HepG2 (cell line): ENCODE measurements at regions not wholly inside any gene's neighbourhood (a gene's known extent, or its start where the extent isn't known, plus 50 kb on each side); places are given as distances from the start of the nearest gene placed in this dataset.

ENCODE experiments used
- ARHGAP35 ChIP-seq: sonication (generic); formaldehyde crosslinking; IDR thresholded peaks from 2 replicates; pipeline ENCODE4 v1.9.0; 2022; ENCODE audit warnings: mild to moderate bottlenecking, inconsistent platforms, moderate library complexity, missing genetic modification reagents, borderline replicate concordance
- BHLHE40 ChIP-seq: IDR thresholded peaks from 2 replicates; pipeline ENCODE4 v1.6.1; 2011; ENCODE audit warnings: low read length, improper control_type of control experiment
- GABPB1 ChIP-seq: IDR thresholded peaks from 2 replicates; pipeline ENCODE4 v1.6.1; 2016; ENCODE audit warnings: mild to moderate bottlenecking, missing genetic modification reagents, moderate library complexity, missing compliant biosample characterization
- HMGA1 ChIP-seq: sonication (generic); formaldehyde crosslinking; conservative IDR thresholded peaks from 2 replicates; pipeline ENCODE4 v1.4.0; 2020; ENCODE audit warnings: missing genetic modification reagents
- KLF13 ChIP-seq: sonication (generic); formaldehyde crosslinking; IDR thresholded peaks from 2 replicates; pipeline ENCODE4 v1.4.0; 2020; ENCODE audit warnings: mild to moderate bottlenecking, missing genetic modification reagents
- SP2 ChIP-seq: sonication (generic); formaldehyde crosslinking; IDR thresholded peaks from 2 replicates; pipeline ENCODE4 v1.5.1; 2020; ENCODE audit warnings: mild to moderate bottlenecking, missing genetic modification reagents
- ZFYVE20 ChIP-seq: sonication (generic); formaldehyde crosslinking; IDR thresholded peaks from 2 replicates; pipeline ENCODE4 v1.8.0; 2023; ENCODE audit warnings: low read depth, mild to moderate bottlenecking, moderate library complexity, missing genetic modification reagents, borderline replicate concordance
- ZNF235 ChIP-seq: sonication (generic); formaldehyde crosslinking; IDR thresholded peaks from 2 replicates; pipeline ENCODE4 v1.8.1; 2023; ENCODE audit warnings: mild to moderate bottlenecking, missing genetic modification reagents, borderline replicate concordance
- ZNF446 ChIP-seq: sonication (generic); formaldehyde crosslinking; IDR thresholded peaks from 2 replicates; pipeline ENCODE4 v1.5.0; 2020; ENCODE audit warnings: mild to moderate bottlenecking, missing genetic modification reagents
- ZNF672 ChIP-seq: sonication (generic); formaldehyde crosslinking; IDR thresholded peaks from 2 replicates; pipeline ENCODE4 v1.8.1; 2022; ENCODE audit warnings: missing genetic modification reagents
- ZSCAN22 ChIP-seq: sonication (generic); formaldehyde crosslinking; IDR thresholded peaks from 2 replicates; pipeline ENCODE4 v1.4.0; 2020; ENCODE audit warnings: mild to moderate bottlenecking, missing genetic modification reagents
- TF ChIP-seq, protein P1 (sequence below): IDR thresholded peaks from 2 replicates; pipeline ENCODE4 v1.6.1; 2012; ENCODE audit warnings: inconsistent platforms
- TF ChIP-seq, protein P2 (sequence below): IDR thresholded peaks from 2 replicates; pipeline ENCODE4 v1.6.1; 2016; ENCODE audit warnings: mild to moderate bottlenecking
- TF ChIP-seq, protein P3 (sequence below): sonication (generic); formaldehyde crosslinking; IDR thresholded peaks from 2 replicates; pipeline ENCODE4 v1.4.0; 2020; ENCODE audit warnings: missing genetic modification reagents, borderline replicate concordance
- TF ChIP-seq, protein P4 (sequence below): sonication (generic); formaldehyde crosslinking; IDR thresholded peaks from 2 replicates; pipeline ENCODE4 v1.5.1; 2020; ENCODE audit warnings: missing genetic modification reagents, mild to moderate bottlenecking, borderline replicate concordance

DNA sequence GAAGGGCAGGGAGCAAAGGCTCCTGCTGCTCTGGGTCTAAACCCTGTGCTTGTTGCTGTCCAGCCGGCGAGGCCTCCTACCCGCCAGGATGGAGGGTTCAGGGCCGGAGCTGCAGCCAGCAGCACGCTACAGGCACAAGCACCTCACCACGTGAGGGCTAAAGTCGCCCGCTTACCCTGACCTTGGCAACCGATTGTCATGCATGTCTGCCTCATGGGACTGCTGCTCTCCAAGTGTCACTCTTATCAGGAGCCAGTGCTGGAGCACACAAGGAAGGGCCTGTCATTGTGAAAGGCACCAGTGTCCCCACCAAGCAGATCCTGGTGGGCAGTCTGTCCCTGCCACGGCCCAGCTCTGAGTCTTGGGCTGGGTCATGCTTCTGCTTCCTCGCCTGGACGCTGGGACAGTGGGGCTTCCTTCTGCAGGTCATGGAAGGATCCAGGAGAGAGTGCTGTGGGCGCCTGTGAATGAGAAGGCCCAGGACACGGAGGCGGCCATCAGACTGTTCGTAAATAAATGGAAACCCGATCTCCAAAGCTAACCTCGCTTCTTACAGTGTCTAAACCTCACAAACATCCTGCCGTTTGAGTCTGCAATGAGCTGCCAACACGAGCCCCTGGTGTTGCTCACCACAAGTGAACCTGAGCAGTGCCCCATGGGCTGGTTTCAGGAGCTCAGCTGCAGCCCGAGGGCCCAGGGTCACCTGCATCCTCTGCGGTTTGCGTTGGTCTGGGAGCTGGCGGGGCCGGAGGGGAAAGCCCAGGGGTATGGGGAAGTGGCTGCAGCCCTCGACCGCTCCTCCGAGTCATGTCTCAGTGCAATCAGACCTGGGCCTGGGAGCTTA is 58.2 kb upstream of the RXRA start (continued):
- TF ChIP-seq SP2 (CRISPR knock-in tag) (no peak), ARHGAP35 (CRISPR knock-in tag) (no peak), GABPB1 (CRISPR knock-in tag) (no peak; the same call in 1 of the 2 replicates), BHLHE40 (peak; percentile 48; the same call in 1 of the 2 replicates), ZNF235 (0 out of 2 replicates have a peak, but pooled peaks have one; percentile 18), ZNF672 (CRISPR knock-in tag) (no peak), ZNF446 (peak; percentile 44; the same call in 1 of the 2 replicates), ZFYVE20 (peak; percentile 34; the same call in 1 of the 2 replicates), HMGA1 (CRISPR knock-in tag) (no peak), KLF13 (CRISPR knock-in tag) (no peak), ZSCAN22 (CRISPR knock-in tag) (0 out of 2 replicates have a peak, but pooled peaks have one; percentile 35)
- TF ChIP-seq, protein P1, sequence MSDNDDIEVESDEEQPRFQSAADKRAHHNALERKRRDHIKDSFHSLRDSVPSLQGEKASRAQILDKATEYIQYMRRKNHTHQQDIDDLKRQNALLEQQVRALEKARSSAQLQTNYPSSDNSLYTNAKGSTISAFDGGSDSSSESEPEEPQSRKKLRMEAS, result peak; percentile 80
- TF ChIP-seq, protein P2, sequence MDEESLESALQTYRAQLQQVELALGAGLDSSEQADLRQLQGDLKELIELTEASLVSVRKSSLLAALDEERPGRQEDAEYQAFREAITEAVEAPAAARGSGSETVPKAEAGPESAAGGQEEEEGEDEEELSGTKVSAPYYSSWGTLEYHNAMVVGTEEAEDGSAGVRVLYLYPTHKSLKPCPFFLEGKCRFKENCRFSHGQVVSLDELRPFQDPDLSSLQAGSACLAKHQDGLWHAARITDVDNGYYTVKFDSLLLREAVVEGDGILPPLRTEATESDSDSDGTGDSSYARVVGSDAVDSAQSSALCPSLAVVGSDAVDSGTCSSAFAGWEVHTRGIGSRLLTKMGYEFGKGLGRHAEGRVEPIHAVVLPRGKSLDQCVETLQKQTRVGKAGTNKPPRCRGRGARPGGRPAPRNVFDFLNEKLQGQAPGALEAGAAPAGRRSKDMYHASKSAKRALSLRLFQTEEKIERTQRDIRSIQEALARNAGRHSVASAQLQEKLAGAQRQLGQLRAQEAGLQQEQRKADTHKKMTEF (CRISPR knock-in tag), result no peak
- TF ChIP-seq, protein P3, sequence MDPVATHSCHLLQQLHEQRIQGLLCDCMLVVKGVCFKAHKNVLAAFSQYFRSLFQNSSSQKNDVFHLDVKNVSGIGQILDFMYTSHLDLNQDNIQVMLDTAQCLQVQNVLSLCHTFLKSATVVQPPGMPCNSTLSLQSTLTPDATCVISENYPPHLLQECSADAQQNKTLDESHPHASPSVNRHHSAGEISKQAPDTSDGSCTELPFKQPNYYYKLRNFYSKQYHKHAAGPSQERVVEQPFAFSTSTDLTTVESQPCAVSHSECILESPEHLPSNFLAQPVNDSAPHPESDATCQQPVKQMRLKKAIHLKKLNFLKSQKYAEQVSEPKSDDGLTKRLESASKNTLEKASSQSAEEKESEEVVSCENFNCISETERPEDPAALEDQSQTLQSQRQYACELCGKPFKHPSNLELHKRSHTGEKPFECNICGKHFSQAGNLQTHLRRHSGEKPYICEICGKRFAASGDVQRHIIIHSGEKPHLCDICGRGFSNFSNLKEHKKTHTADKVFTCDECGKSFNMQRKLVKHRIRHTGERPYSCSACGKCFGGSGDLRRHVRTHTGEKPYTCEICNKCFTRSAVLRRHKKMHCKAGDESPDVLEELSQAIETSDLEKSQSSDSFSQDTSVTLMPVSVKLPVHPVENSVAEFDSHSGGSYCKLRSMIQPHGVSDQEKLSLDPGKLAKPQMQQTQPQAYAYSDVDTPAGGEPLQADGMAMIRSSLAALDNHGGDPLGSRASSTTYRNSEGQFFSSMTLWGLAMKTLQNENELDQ (CRISPR knock-in tag), result no peak
- TF ChIP-seq, protein P4, sequence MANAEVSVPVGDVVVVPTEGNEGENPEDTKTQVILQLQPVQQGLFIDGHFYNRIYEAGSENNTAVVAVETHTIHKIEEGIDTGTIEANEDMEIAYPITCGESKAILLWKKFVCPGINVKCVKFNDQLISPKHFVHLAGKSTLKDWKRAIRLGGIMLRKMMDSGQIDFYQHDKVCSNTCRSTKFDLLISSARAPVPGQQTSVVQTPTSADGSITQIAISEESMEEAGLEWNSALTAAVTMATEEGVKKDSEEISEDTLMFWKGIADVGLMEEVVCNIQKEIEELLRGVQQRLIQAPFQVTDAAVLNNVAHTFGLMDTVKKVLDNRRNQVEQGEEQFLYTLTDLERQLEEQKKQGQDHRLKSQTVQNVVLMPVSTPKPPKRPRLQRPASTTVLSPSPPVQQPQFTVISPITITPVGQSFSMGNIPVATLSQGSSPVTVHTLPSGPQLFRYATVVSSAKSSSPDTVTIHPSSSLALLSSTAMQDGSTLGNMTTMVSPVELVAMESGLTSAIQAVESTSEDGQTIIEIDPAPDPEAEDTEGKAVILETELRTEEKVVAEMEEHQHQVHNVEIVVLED (CRISPR knock-in tag), result no peak
